ENCODE measurements at regions not wholly inside any gene's neighbourhood (a gene's known extent, or its start where the extent isn't known, plus 50 kb on each side); places are given as distances from the start of the nearest gene placed in this dataset.
"Not testable (repeated sequence)": the region's sequence is repeated elsewhere in the genome, so short reads cannot be mapped to it uniquely, and the experiment has no call there.

GRCh38 chr20:57813509-57814269 is 103.9 kb upstream of the PMEPA1 start:
- no peak for DNase-seq

- not testable (repeated sequence) for DNase-seq
Observed at GRCh38 chr20:57812632-57813031, 102.8 kb upstream of the PMEPA1 start.

- no peak for DNase-seq
Observed at GRCh38 chr20:57811374-57812020, 101.7 kb upstream of the PMEPA1 start.

- no peak for DNase-seq
Observed at GRCh38 chr20:57810511-57811373, 100.9 kb upstream of the PMEPA1 start.

GRCh38 chr20:57809661-57810172 is 99.9 kb upstream of the PMEPA1 start:
- no peak for DNase-seq

GRCh38 chr20:57809149-57809548 is 99.3 kb upstream of the PMEPA1 start:
- no peak for DNase-seq

GRCh38 chr20:57808264-57809070 is 98.7 kb upstream of the PMEPA1 start:
- DNase-seq = no peak

- no peak for DNase-seq
Observed at GRCh38 chr20:57807401-57808263, 97.8 kb upstream of the PMEPA1 start.

- no peak for DNase-seq
Observed at GRCh38 chr20:57806975-57807374, 97.2 kb upstream of the PMEPA1 start.

- no peak for DNase-seq
Observed at GRCh38 chr20:57806476-57806875, 96.7 kb upstream of the PMEPA1 start.

GRCh38 chr20:57805747-57806146 is 95.9 kb upstream of the PMEPA1 start:
- DNase-seq = no peak

- no peak for DNase-seq
Observed at GRCh38 chr20:57804470-57805250, 94.8 kb upstream of the PMEPA1 start.

- DNase-seq = no peak
Observed at GRCh38 chr20:57803508-57804005, 93.7 kb upstream of the PMEPA1 start.

GRCh38 chr20:57802765-57803507 is 93.1 kb upstream of the PMEPA1 start:
- no peak for DNase-seq

- DNase-seq = no peak
Observed at GRCh38 chr20:57801581-57801980, 91.8 kb upstream of the PMEPA1 start.

GRCh38 chr20:57800791-57801430 is 91.1 kb upstream of the PMEPA1 start:
- no peak for DNase-seq

GRCh38 chr20:57797401-57797800 is 87.6 kb upstream of the PMEPA1 start:
- DNase-seq = no peak

- DNase-seq = no peak
Observed at GRCh38 chr20:57795977-57796560, 86.3 kb upstream of the PMEPA1 start.

- DNase-seq = no peak
Observed at GRCh38 chr20:57795342-57795697, 85.5 kb upstream of the PMEPA1 start.
